T-helper 2 cell treated with Interferon-gamma antibody and Interleukin-4, amounts not matched to agents 5 μg/mL and 100 μg/mL, for 36 hours (primary cell): ENCODE measurements at regions not wholly inside any gene's neighbourhood (a gene's known extent, or its start where the extent isn't known, plus 50 kb on each side); places are given as distances from the start of the nearest gene placed in this dataset.
"Not testable (repeated sequence)": the region's sequence is repeated elsewhere in the genome, so short reads cannot be mapped to it uniquely, and the experiment has no call there.

Experiments
- DNase-seq: peaks from one replicate; pipeline ENCODE4 v3.0.0; 2021; ENCODE audit warnings: low spot score
- H3K27ac Mint-ChIP-seq: one replicate; pipeline ENCODE4 v1.8.0; 2021; ENCODE audit warnings: mild to moderate bottlenecking, mixed read lengths
- H3K27me3 Mint-ChIP-seq: one replicate; pipeline ENCODE4 v1.8.0; 2021; ENCODE audit warnings: low read depth, mixed read lengths
- H3K36me3 Mint-ChIP-seq: one replicate; pipeline ENCODE4 v1.8.0; 2021; ENCODE audit warnings: low read depth, mixed read lengths
- H3K4me1 Mint-ChIP-seq: one replicate; pipeline ENCODE4 v1.8.0; 2021; ENCODE audit warnings: low read depth, mixed read lengths
- H3K4me3 Mint-ChIP-seq: one replicate; pipeline ENCODE4 v1.8.0; 2022; ENCODE audit warnings: mild to moderate bottlenecking, moderate library complexity, mixed read lengths
- H3K9me3 Mint-ChIP-seq: one replicate; pipeline ENCODE4 v1.8.0; 2021; ENCODE audit warnings: mixed read lengths

DNA sequence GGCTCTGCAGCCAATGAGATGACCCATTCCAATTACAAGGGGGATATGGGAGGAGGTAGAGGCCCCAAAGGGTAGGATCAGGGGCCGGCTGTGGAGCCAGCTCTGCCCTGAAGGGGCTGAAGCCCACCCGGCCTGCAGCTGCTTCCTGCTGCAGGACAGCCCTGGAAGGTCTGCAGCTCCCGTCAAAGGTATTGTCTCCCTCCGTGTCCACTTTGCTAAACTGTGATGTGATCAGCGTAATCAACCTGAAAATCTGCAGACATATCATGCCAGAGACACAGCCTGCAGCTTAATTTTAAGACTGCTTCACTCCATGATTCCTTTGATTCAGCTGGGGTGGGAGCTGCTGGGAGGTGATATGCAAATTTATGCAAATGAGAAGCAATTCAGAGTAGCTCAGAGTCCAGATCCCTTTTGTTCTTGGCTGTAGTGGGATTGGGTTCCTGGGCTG lies 90.7 kb downstream of the GADD45G start:
- Mint-ChIP-seq H3K4me3 (no peak overlapping the region), H3K27me3 (no peaks in the 10 kb centered on the region), H3K4me1 (peaks cover 48% of the 10 kb centered on the region), H3K27ac (no peak overlapping the region), H3K9me3 (no peaks in the 10 kb centered on the region), H3K36me3 (peaks cover 4% of the 10 kb centered on the region)
- DNase-seq: no peak

DNA sequence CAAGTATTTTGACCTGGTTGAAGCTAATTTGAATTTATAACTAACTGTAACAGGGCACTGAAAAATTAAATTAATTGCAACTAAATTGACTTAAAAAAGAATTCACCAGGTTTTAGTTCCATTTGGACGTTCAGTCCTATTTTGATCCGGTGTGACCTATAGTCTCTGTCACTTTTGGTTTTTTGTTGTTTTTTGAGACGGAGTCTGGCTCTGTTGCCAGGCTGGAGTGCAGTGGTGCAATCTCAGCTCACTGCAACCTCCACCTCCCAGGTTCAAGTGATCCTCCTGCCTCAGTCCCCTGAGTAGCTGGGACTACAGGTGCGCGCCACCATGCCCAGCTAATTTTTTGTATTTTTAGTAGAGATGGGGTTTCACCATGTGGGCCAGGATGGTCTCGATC lies 91.2 kb downstream of the GADD45G start:
- not testable (repeated sequence) for DNase-seq, H3K9me3 Mint-ChIP-seq, H3K27me3 Mint-ChIP-seq, H3K27ac Mint-ChIP-seq, H3K4me3 Mint-ChIP-seq, H3K36me3 Mint-ChIP-seq
- H3K4me1 Mint-ChIP-seq: peaks cover 46% of the 10 kb centered on the region

DNA sequence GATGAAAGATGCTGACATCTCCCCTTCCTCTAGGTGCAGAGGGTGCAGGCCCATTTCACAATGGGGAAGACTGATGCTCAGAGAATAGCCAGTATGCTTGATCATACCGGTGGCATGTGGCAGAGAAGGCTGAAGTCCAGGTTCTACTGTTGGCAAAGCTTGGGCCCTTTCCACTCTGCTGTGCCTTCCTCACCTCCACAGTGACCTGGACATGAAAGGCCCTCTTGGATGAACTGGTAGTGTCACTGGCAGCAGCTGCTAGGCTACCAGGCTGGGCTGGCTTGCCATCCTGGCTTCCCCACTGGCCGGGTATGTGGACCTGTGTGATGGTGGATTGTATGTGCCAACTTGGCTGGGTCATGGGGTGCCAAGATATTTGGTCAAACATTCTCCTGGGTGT lies 92.0 kb downstream of the GADD45G start:
- H3K27me3 Mint-ChIP-seq: no peaks in the 10 kb centered on the region
- H3K4me1 Mint-ChIP-seq: peaks cover 45% of the 10 kb centered on the region
- no peaks in the 10 kb centered on the region for H3K9me3 Mint-ChIP-seq
- peaks cover 4% of the 10 kb centered on the region for H3K36me3 Mint-ChIP-seq
- no peak for DNase-seq
- H3K27ac Mint-ChIP-seq: no peak overlapping the region
- H3K4me3 Mint-ChIP-seq: no peak overlapping the region

- no peaks in the 10 kb centered on the region for H3K9me3 Mint-ChIP-seq
- H3K4me1 Mint-ChIP-seq: peaks cover 46% of the 10 kb centered on the region
- H3K27me3 Mint-ChIP-seq: no peaks in the 10 kb centered on the region
- peaks cover 8% of the 10 kb centered on the region for H3K36me3 Mint-ChIP-seq
- H3K4me3 Mint-ChIP-seq: no peak overlapping the region
- no peak for DNase-seq
- H3K27ac Mint-ChIP-seq: peak overlapping the region; percentile 55
Measured at GRCh38 chr9:89697553-89697952, 92.7 kb downstream of the GADD45G start.

- no peaks in the 10 kb centered on the region for H3K9me3 Mint-ChIP-seq
- DNase-seq: no peak
- H3K27ac Mint-ChIP-seq: peak overlapping the region; percentile 13
- H3K27me3 Mint-ChIP-seq: no peaks in the 10 kb centered on the region
- no peak overlapping the region for H3K4me3 Mint-ChIP-seq
- H3K4me1 Mint-ChIP-seq: peaks cover 46% of the 10 kb centered on the region
- peaks cover 9% of the 10 kb centered on the region for H3K36me3 Mint-ChIP-seq
Measured at GRCh38 chr9:89698411-89699005, 93.7 kb downstream of the GADD45G start.

GRCh38 chr9:89699646-89700045 lies 94.8 kb downstream of the GADD45G start:
- H3K27me3 Mint-ChIP-seq: no peaks in the 10 kb centered on the region
- DNase-seq: no peak
- H3K36me3 Mint-ChIP-seq: peaks cover 14% of the 10 kb centered on the region
- H3K9me3 Mint-ChIP-seq: no peaks in the 10 kb centered on the region
- peaks cover 56% of the 10 kb centered on the region for H3K4me1 Mint-ChIP-seq
- peak overlapping the region; percentile 60 for H3K27ac Mint-ChIP-seq
- H3K4me3 Mint-ChIP-seq: no peak overlapping the region

GRCh38 chr9:89701221-89701798 lies 96.5 kb downstream of the GADD45G start:
- H3K4me3 Mint-ChIP-seq: peak overlapping the region; percentile 83
- peak overlapping the region; percentile 87 for H3K27ac Mint-ChIP-seq
- no peaks in the 10 kb centered on the region for H3K27me3 Mint-ChIP-seq
- H3K4me1 Mint-ChIP-seq: peaks cover 62% of the 10 kb centered on the region
- no peaks in the 10 kb centered on the region for H3K9me3 Mint-ChIP-seq
- H3K36me3 Mint-ChIP-seq: peaks cover 21% of the 10 kb centered on the region
- peak; percentile 90 for DNase-seq

GRCh38 chr9:89702401-89702800 lies 97.6 kb downstream of the GADD45G start:
- H3K4me1 Mint-ChIP-seq: peaks cover 61% of the 10 kb centered on the region

DNA sequence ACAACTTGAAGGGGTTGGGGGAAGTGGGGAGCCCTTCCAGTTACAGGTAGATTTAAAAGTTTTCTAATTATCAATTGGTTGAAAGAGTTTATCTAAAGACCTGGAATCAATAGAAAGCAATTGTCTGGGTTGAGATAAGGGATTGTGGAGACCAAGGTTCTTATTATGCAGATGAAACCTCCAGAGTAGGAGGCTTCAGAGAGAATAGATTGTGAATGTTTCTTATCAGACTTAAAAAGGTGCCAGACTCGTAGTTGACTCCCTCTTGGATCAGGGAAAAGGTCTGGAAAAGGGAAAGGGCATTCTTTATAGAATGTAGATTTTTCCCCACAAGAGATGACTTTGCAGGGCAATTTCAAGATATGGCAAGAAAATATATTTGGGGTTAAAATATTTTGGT lies 100.8 kb downstream of the GADD45G start:
- Mint-ChIP-seq H3K4me1 (peaks cover 68% of the 10 kb centered on the region), H3K4me3 (peak overlapping the region; percentile 61), H3K27me3 (no peaks in the 10 kb centered on the region), H3K36me3 (peaks cover 47% of the 10 kb centered on the region), H3K27ac (peak overlapping the region; percentile 44), H3K9me3 (no peaks in the 10 kb centered on the region)
- DNase-seq: no peak

More at GRCh38 chr9:89702401-89702800, 97.6 kb downstream of the GADD45G start:
- H3K36me3 Mint-ChIP-seq: peaks cover 24% of the 10 kb centered on the region
- peak overlapping the region; percentile 87 for H3K27ac Mint-ChIP-seq
- no peak for DNase-seq
- no peaks in the 10 kb centered on the region for H3K9me3 Mint-ChIP-seq
- H3K4me3 Mint-ChIP-seq: peak overlapping the region; percentile 83
- H3K27me3 Mint-ChIP-seq: no peaks in the 10 kb centered on the region

- Mint-ChIP-seq H3K9me3 (no peaks in the 10 kb centered on the region), H3K4me1 (peaks cover 68% of the 10 kb centered on the region), H3K4me3 (peak overlapping the region; percentile 61), H3K36me3 (peaks cover 50% of the 10 kb centered on the region), H3K27me3 (no peaks in the 10 kb centered on the region), H3K27ac (peak overlapping the region; percentile 73)
- no peak for DNase-seq
Measured at GRCh38 chr9:89706086-89706485, 101.3 kb downstream of the GADD45G start.

GRCh38 chr9:89706731-89707191 lies 101.9 kb downstream of the GADD45G start:
- H3K27me3 Mint-ChIP-seq: no peaks in the 10 kb centered on the region
- peaks cover 51% of the 10 kb centered on the region for H3K36me3 Mint-ChIP-seq
- H3K27ac Mint-ChIP-seq: no peak overlapping the region
- no peak for DNase-seq
- H3K4me1 Mint-ChIP-seq: peaks cover 67% of the 10 kb centered on the region
- H3K4me3 Mint-ChIP-seq: peak overlapping the region; percentile 18
- H3K9me3 Mint-ChIP-seq: no peaks in the 10 kb centered on the region

DNA sequence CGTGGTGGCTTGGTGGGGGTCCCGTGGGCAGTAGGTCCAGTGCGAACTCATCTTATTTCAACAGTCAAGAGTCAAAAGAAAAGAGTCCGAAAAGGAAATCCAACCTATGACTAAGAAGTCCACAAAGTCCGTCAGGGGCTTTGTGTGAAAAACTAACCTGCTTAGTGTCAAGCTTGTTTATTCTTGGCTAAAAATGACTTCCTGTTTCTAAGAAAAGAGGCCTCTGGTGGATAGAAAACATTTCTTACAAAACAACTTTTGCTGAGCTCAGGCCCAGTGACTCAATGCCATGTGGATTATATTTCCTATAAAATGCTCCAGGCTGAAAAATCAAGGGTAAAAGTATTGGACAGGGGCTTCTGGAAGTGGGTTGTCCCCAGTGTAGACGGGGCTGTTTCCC lies 105.9 kb downstream of the GADD45G start:
- peaks cover 49% of the 10 kb centered on the region for H3K36me3 Mint-ChIP-seq
- peak overlapping the region; percentile 73 for H3K27ac Mint-ChIP-seq
- peaks cover 59% of the 10 kb centered on the region for H3K4me1 Mint-ChIP-seq
- peak overlapping the region; percentile 30 for H3K4me3 Mint-ChIP-seq
- no peak for DNase-seq
- H3K9me3 Mint-ChIP-seq: no peaks in the 10 kb centered on the region
- H3K27me3 Mint-ChIP-seq: no peaks in the 10 kb centered on the region

DNA sequence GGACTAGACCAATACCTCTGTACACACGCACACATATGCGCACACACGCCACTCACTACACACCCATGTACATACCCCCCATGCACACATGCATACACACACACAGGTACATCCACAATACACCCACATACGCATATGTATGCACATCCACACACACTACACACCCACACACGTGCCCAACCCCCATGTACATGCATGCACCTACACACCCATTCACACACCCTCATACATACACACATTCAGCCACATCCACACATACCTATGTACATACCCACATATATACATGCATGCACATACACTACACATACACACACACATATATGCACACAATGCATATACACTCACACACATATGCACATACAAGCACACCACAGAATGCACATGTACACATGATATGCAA lies 107.1 kb downstream of the GADD45G start:
- Mint-ChIP-seq H3K9me3 (no peaks in the 10 kb centered on the region), H3K4me1 (peaks cover 56% of the 10 kb centered on the region), H3K27me3 (no peaks in the 10 kb centered on the region), H3K4me3 (no peak overlapping the region), H3K27ac (no peak overlapping the region), H3K36me3 (peaks cover 44% of the 10 kb centered on the region)
- no peak for DNase-seq

DNA sequence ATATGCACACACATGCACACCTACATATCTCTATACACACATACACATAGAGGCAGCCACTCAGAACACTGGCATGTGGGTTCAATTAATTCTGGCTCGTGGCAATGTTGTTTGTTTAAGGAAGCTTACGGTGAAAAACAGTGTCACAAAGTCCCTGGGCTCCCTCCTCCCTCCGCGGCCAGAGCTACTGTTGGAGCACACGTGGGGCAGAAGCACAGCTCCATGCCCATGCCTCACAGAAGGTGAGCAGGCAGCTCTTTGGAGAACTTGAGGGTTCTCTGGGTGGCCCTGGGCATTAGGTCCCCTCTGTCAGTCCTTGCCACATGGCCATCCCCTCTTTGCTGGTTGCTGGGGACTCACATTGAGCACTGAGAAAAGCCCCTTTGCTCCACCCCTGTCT lies 107.5 kb downstream of the GADD45G start:
- Mint-ChIP-seq H3K9me3 (no peaks in the 10 kb centered on the region), H3K36me3 (peaks cover 47% of the 10 kb centered on the region), H3K4me3 (no peak overlapping the region), H3K27ac (no peak overlapping the region), H3K27me3 (no peaks in the 10 kb centered on the region), H3K4me1 (peaks cover 56% of the 10 kb centered on the region)
- DNase-seq: no peak

- peaks cover 51% of the 10 kb centered on the region for H3K4me1 Mint-ChIP-seq
- no peaks in the 10 kb centered on the region for H3K9me3 Mint-ChIP-seq
- no peak overlapping the region for H3K4me3 Mint-ChIP-seq
Measured at GRCh38 chr9:89714321-89714720, 109.5 kb downstream of the GADD45G start.

More at GRCh38 chr9:89714321-89714720, 109.5 kb downstream of the GADD45G start:
- peak overlapping the region; percentile 73 for H3K27ac Mint-ChIP-seq
- no peaks in the 10 kb centered on the region for H3K27me3 Mint-ChIP-seq
- peaks cover 35% of the 10 kb centered on the region for H3K36me3 Mint-ChIP-seq
- no peak for DNase-seq
